Gastroesophageal sphincter (tissue), 4 donors: ENCODE measurements at regions not wholly inside any gene's neighbourhood (a gene's known extent, or its start where the extent isn't known, plus 50 kb on each side); places are given as distances from the start of the nearest gene placed in this dataset.

Experiments
- ATAC-seq: fragments of 150-250 bp; one replicate; pipeline ENCODE4 v1.9.1; 2016; ENCODE audit warnings: mild to moderate bottlenecking, moderate library complexity
- H3K27ac ChIP-seq, 4 donors: fragments of 200-600 bp; sonication (generic) in 3 of 4; 1 replicate in 3 of 4; 2 replicates in 1 of 4; pipeline ENCODE4 v1.5.1; 2016 to 2019
- H3K27me3 ChIP-seq: fragments of 200-600 bp; sonication (generic); one replicate; pipeline ENCODE4 v1.5.1; 2019
- H3K36me3 ChIP-seq, 2 donors: fragments of 200-600 bp; sonication (generic); one replicate each; pipeline ENCODE4 v1.5.1; 2019; ENCODE audit warnings: control low read depth in 1 of 2
- H3K4me1 ChIP-seq, 3 donors: fragments of 200-600 bp; sonication (generic); 1 replicate in 2 of 3; 2 replicates in 1 of 3; pipeline ENCODE4 v1.5.1; 2016 to 2019; ENCODE audit warnings: control low read depth in 2 of 3
- H3K4me3 ChIP-seq, 2 donors: fragments of 200-600 bp; sonication (generic); one replicate each; pipeline ENCODE4 v1.5.1; 2019; ENCODE audit warnings: mild to moderate bottlenecking in 1 of 2, moderate library complexity in 1 of 2
- H3K9me3 ChIP-seq, 3 donors: fragments of 200-600 bp; sonication (generic); one replicate each; pipeline ENCODE4 v1.5.1; 2017 to 2019; ENCODE audit warnings: control low read depth in 2 of 3
- EP300 ChIP-seq: sonication (generic); formaldehyde crosslinking; IDR thresholded peaks from one replicate; pipeline ENCODE4 v1.6.1; 2017; ENCODE audit warnings: antibody characterized with exemption, mild to moderate bottlenecking
- POLR2A ChIP-seq, 2 donors: fragments of 450-650 bp; IDR thresholded peaks; one replicate each; pipeline ENCODE4 v1.6.1; 2017; ENCODE audit warnings: antibody characterized with exemption in 2 of 2, mild to moderate bottlenecking in 2 of 2, moderate library complexity in 1 of 2
- POLR2AphosphoS5 ChIP-seq: sonication (generic); formaldehyde crosslinking; IDR thresholded peaks from one replicate; pipeline ENCODE4 v1.6.1; 2017; ENCODE audit warnings: antibody characterized with exemption
- WGBS, 2 donors: methylation state at CpG; one replicate each; pipeline ENCODE4 v1.1.5; 2018; ENCODE audit warnings: low coverage in 1 of 2; 5-methylcytosine and 5-hydroxymethylcytosine counted together
- TF ChIP-seq, protein P1 (sequence below), 4 experiments: fragments of 200-600 bp in 2 of 4; fragments of 450-650 bp in 2 of 4; sonication (generic) in 1 of 4; IDR thresholded peaks; one replicate each; pipeline ENCODE4 v1.5.1; 2017 to 2019; ENCODE audit warnings: antibody characterized with exemption in 4 of 4, mild to moderate bottlenecking in 2 of 4, moderate library complexity in 2 of 4

DNA sequence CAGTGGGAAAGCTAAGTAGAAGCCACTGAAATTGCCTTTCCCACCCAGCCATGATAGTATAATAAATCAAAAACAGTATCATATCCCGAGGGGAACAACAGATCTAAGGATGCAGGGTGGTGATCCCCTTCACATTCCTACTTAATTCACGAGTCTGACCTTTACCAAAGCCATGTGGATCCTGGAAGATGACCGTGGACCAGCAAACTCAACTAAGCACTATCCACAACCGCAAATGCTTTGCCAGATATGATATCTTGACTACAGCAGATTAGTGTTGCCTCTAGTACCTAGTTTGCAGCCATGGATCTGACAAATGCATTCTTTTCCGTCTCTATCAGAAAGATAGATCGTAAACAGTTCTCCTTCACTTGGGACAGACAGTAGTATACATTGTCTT is 67.3 kb upstream of the IL6 start:
- H3K27ac ChIP-seq = no peak overlapping the region
- no peak for ATAC-seq
- H3K4me1 ChIP-seq = peaks cover 0 to 2% (median 0%) of the 10 kb centered on the region in 3 donors
- H3K36me3 ChIP-seq = no peaks in the 10 kb centered on the region
- TF ChIP-seq EP300 (no peak), POLR2AphosphoS5 (no peak), POLR2A (IDR thresholded peaks at IDR 0.05) (no peak)
- TF ChIP-seq, protein P1, sequence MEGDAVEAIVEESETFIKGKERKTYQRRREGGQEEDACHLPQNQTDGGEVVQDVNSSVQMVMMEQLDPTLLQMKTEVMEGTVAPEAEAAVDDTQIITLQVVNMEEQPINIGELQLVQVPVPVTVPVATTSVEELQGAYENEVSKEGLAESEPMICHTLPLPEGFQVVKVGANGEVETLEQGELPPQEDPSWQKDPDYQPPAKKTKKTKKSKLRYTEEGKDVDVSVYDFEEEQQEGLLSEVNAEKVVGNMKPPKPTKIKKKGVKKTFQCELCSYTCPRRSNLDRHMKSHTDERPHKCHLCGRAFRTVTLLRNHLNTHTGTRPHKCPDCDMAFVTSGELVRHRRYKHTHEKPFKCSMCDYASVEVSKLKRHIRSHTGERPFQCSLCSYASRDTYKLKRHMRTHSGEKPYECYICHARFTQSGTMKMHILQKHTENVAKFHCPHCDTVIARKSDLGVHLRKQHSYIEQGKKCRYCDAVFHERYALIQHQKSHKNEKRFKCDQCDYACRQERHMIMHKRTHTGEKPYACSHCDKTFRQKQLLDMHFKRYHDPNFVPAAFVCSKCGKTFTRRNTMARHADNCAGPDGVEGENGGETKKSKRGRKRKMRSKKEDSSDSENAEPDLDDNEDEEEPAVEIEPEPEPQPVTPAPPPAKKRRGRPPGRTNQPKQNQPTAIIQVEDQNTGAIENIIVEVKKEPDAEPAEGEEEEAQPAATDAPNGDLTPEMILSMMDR (IDR thresholded peaks at IDR 0.05) = no peak
- no peak overlapping the region for H3K4me3 ChIP-seq
- H3K9me3 ChIP-seq = no peaks in the 10 kb centered on the region
- WGBS, 2 donors = 78 to 88% methylated on average over 6 of the region's 6 CpGs
- no peaks in the 10 kb centered on the region for H3K27me3 ChIP-seq

GRCh38 chr7:22658031-22658430 is 69.0 kb upstream of the IL6 start:
- Histone ChIP-seq H3K9me3 (no peaks in the 10 kb centered on the region), H3K4me1 (peaks cover 0 to 15% (median 6%) of the 10 kb centered on the region in 3 donors), H3K4me3 (no peak overlapping the region), H3K27me3 (no peaks in the 10 kb centered on the region), H3K36me3 (no peaks in the 10 kb centered on the region), H3K27ac (no peak overlapping the region)
- no peak for TF ChIP-seq EP300
- TF ChIP-seq, protein P1 (IDR thresholded peaks at IDR 0.05) = no peak
- TF ChIP-seq POLR2AphosphoS5 = no peak
- TF ChIP-seq POLR2A (IDR thresholded peaks at IDR 0.05) = no peak
- WGBS, 2 donors = 85 to 88% methylated on average over 1 to 3 of the region's 3 CpGs
- ATAC-seq = no peak

GRCh38 chr7:22657479-22657878 is 69.5 kb upstream of the IL6 start:
- no peak for ATAC-seq

DNA sequence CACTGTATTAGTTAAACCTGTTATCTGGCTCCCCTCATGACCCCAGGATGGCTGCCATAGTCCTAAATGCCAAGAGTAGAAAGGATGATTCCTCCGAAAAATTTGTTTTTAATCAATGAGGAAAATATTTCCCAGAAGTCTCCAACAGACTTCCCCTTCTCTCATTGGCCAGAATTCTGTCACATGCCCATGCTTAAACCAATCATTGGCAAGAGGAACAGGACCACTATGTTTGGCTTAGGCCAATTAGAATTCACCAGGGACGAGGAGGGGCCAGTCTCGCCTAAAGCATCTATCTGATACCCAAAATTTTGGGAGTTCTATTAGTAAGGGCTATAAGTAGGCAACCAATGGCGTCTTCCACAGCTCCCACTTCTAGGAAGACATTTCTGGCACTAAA is 71.2 kb upstream of the IL6 start:
- ATAC-seq = no peak
- Histone ChIP-seq H3K36me3 (no peaks in the 10 kb centered on the region), H3K4me3 (no peak overlapping the region), H3K27ac (no peak overlapping the region), H3K9me3 (no peaks in the 10 kb centered on the region), H3K27me3 (no peaks in the 10 kb centered on the region), H3K4me1 (peaks cover 0 to 27% (median 12%) of the 10 kb centered on the region in 3 donors)
- WGBS, 2 donors = 96% methylated on average over 4 of the region's 4 CpGs
- no peak for TF ChIP-seq POLR2A (IDR thresholded peaks at IDR 0.05)
- TF ChIP-seq EP300 = no peak
- TF ChIP-seq, protein P1 (IDR thresholded peaks at IDR 0.05) = no peak
- no peak for TF ChIP-seq POLR2AphosphoS5

More at GRCh38 chr7:22657479-22657878, 69.5 kb upstream of the IL6 start:
- no peaks in the 10 kb centered on the region for H3K9me3 ChIP-seq
- no peak overlapping the region for H3K4me3 ChIP-seq
- 56 to 75% methylated on average over 1 of the region's 1 CpG for WGBS, 2 donors
- peaks cover 0 to 15% (median 6%) of the 10 kb centered on the region in 3 donors for H3K4me1 ChIP-seq
- no peaks in the 10 kb centered on the region for H3K27me3 ChIP-seq
- TF ChIP-seq POLR2A (IDR thresholded peaks at IDR 0.05) (no peak), EP300 (no peak), POLR2AphosphoS5 (no peak)
- TF ChIP-seq, protein P1 (IDR thresholded peaks at IDR 0.05) = no peak
- no peak overlapping the region for H3K27ac ChIP-seq
- H3K36me3 ChIP-seq = no peaks in the 10 kb centered on the region

DNA sequence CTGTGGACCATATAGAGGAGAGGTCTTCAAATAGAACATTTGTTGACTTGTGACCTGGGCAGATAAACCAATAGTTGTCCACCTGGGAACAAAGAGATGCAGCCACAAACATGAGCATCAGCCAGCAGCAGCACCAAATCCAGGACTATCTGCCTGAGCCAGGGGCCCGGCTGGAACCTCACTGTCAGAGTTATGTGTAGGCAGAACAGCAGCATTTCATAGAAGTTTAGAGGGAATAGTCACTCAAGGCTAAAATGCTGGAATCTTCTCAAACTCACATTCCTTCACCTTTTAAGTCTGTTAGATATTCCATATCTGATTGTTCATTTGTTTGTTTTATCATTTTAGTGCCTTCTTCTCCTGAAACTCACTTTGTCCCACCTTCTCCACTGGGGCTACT is 72.2 kb upstream of the IL6 start:
- Histone ChIP-seq H3K9me3 (no peaks in the 10 kb centered on the region), H3K27ac (no peak overlapping the region), H3K36me3 (no peaks in the 10 kb centered on the region), H3K4me1 (peaks cover 0 to 27% (median 12%) of the 10 kb centered on the region in 3 donors), H3K4me3 (no peak overlapping the region), H3K27me3 (no peaks in the 10 kb centered on the region)
- no peak for ATAC-seq
- WGBS, 2 donors = 92% methylated on average over 1 of the region's 1 CpG; no CpG with 5 or more reads in 1 of the 2 donors
- no peak for TF ChIP-seq EP300
- no peak for TF ChIP-seq POLR2A (IDR thresholded peaks at IDR 0.05)
- TF ChIP-seq POLR2AphosphoS5 = no peak
- TF ChIP-seq, protein P1 (IDR thresholded peaks at IDR 0.05) = no peak
